ENCODE measurements at regions not wholly inside any gene's neighbourhood (a gene's known extent, or its start where the extent isn't known, plus 50 kb on each side); places are given as distances from the start of the nearest gene placed in this dataset.
"Not testable (repeated sequence)": the region's sequence is repeated elsewhere in the genome, so short reads cannot be mapped to it uniquely, and the experiment has no call there.

GRCh38 chr11:96555826-96556225 is 166.0 kb downstream of the JRKL start:
- not testable (repeated sequence) for TF ChIP-seq POLR2AphosphoS5 (IDR thresholded peaks at IDR 0.05; ENCODE audit: control insufficient read depth, insufficient read depth, low read depth, low read length); RBBP5 (IDR thresholded peaks at IDR 0.05; ENCODE audit: borderline replicate concordance, insufficient read depth, low read length, poor library complexity, severe bottlenecking); MBD1 (CRISPR knock-in tag; IDR thresholded peaks at IDR 0.05)

Measured in K562 (cell line).